ACC112 (cell line): ENCODE measurements at regions not wholly inside any gene's neighbourhood (a gene's known extent, or its start where the extent isn't known, plus 50 kb on each side); places are given as distances from the start of the nearest gene placed in this dataset.

Source experiments
- H2AFZ ChIP-seq: fragments of 200-600 bp; sonication (generic); one replicate; pipeline ENCODE4 v1.6.0; 2017; ENCODE audit warnings: antibody characterized with exemption, low read length; ENCODE audit not compliant: unreplicated experiment
- H3K27ac ChIP-seq: fragments of 200-600 bp; sonication (generic); 2 replicates; pipeline ENCODE4 v1.5.1; 2014; ENCODE audit warnings: low read depth, mild to moderate bottlenecking, antibody characterized with exemption, low read length, moderate library complexity
- H3K27me3 ChIP-seq: fragments of 200-600 bp; sonication (generic); 2 replicates; pipeline ENCODE4 v1.6.1; 2014; ENCODE audit warnings: mild to moderate bottlenecking, antibody characterized with exemption, low read length, moderate library complexity, mixed read lengths; ENCODE audit not compliant: insufficient read depth
- H3K36me3 ChIP-seq: fragments of 200-600 bp; sonication (generic); 2 replicates; pipeline ENCODE4 v1.6.1; 2016; ENCODE audit warnings: mild to moderate bottlenecking, antibody characterized with exemption, low read length, moderate library complexity, mixed read lengths; ENCODE audit not compliant: insufficient read depth
- H3K4me1 ChIP-seq: fragments of 200-600 bp; sonication (generic); one replicate; pipeline ENCODE4 v1.6.1; 2016; ENCODE audit warnings: low read length, mixed read lengths; ENCODE audit not compliant: insufficient read depth, unreplicated experiment, control insufficient read depth
- H3K4me3 ChIP-seq: fragments of 200-600 bp; sonication (generic); 2 replicates; pipeline ENCODE4 v1.5.1; 2014; ENCODE audit warnings: mild to moderate bottlenecking, low read depth, low read length
- H3K79me2 ChIP-seq: fragments of 200-600 bp; sonication (generic); one replicate; pipeline ENCODE4 v1.6.0; 2016; ENCODE audit warnings: low read length; ENCODE audit not compliant: control insufficient read depth, unreplicated experiment, insufficient read depth

GRCh38 chr5:96150007-96150406, 188.4 kb upstream of the ELL2 start:
- no peak overlapping the region for H3K4me3 ChIP-seq
- H3K27ac ChIP-seq, result no peak overlapping the region
- H3K79me2 ChIP-seq, result no peaks in the 10 kb centered on the region
- no peaks in the 10 kb centered on the region for H3K36me3 ChIP-seq
- no peaks in the 10 kb centered on the region for H3K27me3 ChIP-seq
- no peak overlapping the region for H2AFZ ChIP-seq
- peaks cover 8% of the 10 kb centered on the region for H3K4me1 ChIP-seq

DNA sequence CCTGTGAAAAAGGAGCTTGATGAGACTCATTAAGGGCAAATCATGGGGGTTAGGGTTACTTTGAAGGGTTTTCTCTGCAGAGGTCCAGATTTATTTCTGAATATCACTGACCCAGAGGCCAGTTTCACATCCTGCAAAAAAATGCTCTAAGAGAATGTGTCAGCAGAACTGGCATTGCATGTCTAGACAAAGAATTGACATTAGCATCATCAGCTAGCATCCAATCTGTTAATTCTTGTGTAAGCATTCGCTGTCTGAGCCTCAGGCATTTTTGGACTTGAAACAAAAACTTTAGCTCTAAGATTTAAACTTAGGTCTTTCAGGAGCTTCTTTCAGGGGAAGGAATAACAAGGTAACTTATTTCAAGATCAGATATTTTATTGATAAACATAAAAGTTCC, 187.9 kb upstream of the ELL2 start:
- Histone ChIP-seq H3K27ac (no peak overlapping the region), H2AFZ (no peak overlapping the region), H3K36me3 (no peaks in the 10 kb centered on the region)

DNA sequence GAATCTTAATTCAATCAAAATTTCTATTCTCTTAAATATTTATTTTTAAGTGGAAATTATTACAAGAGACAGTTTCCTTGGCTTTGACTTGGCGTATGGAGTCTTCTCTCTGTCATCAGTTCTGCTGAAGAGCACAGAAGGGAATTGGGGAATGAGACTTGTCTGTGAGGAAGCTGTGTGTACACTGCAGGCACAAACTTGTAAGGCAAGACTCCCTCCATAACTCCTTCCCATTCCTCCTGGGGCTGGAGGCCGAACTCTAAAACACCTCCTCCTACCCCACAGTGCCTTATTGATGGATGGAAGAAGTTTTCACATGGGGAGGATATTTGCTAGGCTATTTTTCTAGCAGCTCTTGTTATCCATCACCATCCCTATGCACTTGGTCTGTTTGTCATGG, 187.4 kb upstream of the ELL2 start:
- Histone ChIP-seq H3K36me3 (no peaks in the 10 kb centered on the region), H3K4me3 (no peak overlapping the region), H3K4me1 (peaks cover 8% of the 10 kb centered on the region), H2AFZ (no peak overlapping the region), H3K27me3 (no peaks in the 10 kb centered on the region), H3K27ac (no peak overlapping the region), H3K79me2 (no peaks in the 10 kb centered on the region)

More for the DNA sequence above, 187.9 kb upstream of the ELL2 start:
- Histone ChIP-seq H3K79me2 (no peaks in the 10 kb centered on the region), H3K4me1 (peaks cover 8% of the 10 kb centered on the region), H3K4me3 (no peak overlapping the region), H3K27me3 (no peaks in the 10 kb centered on the region)

DNA sequence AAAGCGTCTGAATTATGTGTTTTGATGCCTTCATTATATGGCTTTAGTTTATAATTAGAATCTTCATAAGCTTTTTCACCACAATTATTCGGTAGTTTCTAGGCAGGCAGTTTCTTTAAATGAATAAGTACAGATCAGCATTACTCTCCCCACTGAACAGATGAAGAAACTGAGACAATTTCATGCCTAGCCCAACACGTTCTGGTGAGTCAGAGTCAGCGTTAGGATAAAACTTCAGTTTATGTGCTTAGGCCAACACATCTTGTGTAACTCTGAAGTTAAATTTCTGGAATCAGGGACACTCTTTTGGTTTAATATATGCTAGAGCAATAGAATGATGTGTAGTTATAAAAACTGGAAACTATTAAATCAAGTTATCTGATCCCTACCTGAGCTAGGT, 186.7 kb upstream of the ELL2 start:
- Histone ChIP-seq H3K4me3 (no peak overlapping the region), H3K27ac (no peak overlapping the region), H3K4me1 (peaks cover 8% of the 10 kb centered on the region), H3K36me3 (no peaks in the 10 kb centered on the region), H3K27me3 (no peaks in the 10 kb centered on the region), H3K79me2 (no peaks in the 10 kb centered on the region), H2AFZ (no peak overlapping the region)

GRCh38 chr5:96147866-96148265, 186.2 kb upstream of the ELL2 start:
- no peaks in the 10 kb centered on the region for H3K27me3 ChIP-seq
- no peak overlapping the region for H3K27ac ChIP-seq
- no peaks in the 10 kb centered on the region for H3K36me3 ChIP-seq
- no peak overlapping the region for H2AFZ ChIP-seq
- H3K4me3 ChIP-seq, result no peak overlapping the region
- H3K79me2 ChIP-seq, result no peaks in the 10 kb centered on the region
- H3K4me1 ChIP-seq, result peaks cover 8% of the 10 kb centered on the region

DNA sequence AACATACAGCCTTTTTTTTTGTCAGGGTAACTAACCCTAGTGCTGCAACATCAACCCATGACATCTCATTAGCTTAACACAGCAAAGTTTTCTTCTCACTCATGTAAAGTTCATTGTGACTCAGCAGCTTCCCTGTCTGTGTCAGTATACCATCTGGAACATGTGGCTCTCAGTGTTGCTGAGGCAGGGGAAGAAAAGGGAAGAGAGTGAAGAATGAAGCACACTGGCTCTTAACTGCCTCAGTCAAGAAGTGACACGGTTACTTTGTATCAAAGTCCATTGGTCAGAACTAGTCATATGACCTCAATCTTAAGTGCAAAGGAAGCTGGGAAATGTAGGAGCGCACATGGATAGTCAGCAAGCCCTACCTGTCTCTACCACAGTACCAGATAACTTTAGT, 185.0 kb upstream of the ELL2 start:
- H3K79me2 ChIP-seq, result no peaks in the 10 kb centered on the region
- peaks cover 8% of the 10 kb centered on the region for H3K4me1 ChIP-seq
- H3K36me3 ChIP-seq, result no peaks in the 10 kb centered on the region
- no peaks in the 10 kb centered on the region for H3K27me3 ChIP-seq
- H3K4me3 ChIP-seq, result no peak overlapping the region
- no peak overlapping the region for H3K27ac ChIP-seq
- no peak overlapping the region for H2AFZ ChIP-seq

DNA sequence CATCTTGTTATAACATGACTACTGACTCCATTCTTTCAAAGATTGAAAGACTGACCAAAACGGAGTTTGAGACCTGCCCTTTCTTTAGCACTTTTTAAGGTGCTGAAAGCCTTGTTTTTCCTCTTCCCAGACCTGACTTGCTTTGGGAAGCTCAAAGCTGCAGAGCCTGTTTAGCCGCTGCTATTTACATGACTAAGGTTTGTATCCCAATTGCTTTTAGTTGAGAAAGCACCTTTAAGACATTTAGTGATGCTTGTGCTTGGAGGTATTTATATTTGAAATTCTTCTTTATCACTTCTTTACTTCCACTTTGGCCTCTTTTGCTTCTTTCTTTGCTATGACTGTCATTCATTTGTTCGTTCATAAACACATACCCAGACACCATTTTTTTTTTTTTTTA, 182.6 kb upstream of the ELL2 start:
- peaks cover 8% of the 10 kb centered on the region for H3K4me1 ChIP-seq
- H3K4me3 ChIP-seq, result no peak overlapping the region
- no peak overlapping the region for H3K27ac ChIP-seq
- no peaks in the 10 kb centered on the region for H3K27me3 ChIP-seq
- H3K79me2 ChIP-seq, result no peaks in the 10 kb centered on the region
- no peak overlapping the region for H2AFZ ChIP-seq
- no peaks in the 10 kb centered on the region for H3K36me3 ChIP-seq

DNA sequence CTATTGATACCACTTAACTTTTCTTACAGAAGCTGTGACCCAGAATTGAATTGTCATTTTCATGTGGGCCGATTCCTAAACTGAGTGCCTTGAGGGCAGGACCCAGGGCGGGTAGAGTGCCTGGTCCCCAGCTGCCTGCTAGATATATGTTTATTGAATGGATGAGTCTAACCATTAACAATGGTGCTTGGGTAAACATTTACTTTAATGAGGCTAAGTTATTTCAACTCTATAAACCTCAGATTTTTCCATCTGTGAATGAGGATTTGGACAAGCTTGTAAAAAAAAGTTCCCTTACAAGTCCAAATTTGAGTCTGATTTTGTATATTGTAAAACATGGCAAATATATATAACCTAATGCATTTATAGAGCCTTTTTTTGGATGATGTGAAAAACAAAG, 181.8 kb upstream of the ELL2 start:
- Histone ChIP-seq H2AFZ (no peak overlapping the region), H3K4me1 (peaks cover 8% of the 10 kb centered on the region), H3K27me3 (no peaks in the 10 kb centered on the region), H3K4me3 (no peak overlapping the region), H3K79me2 (no peaks in the 10 kb centered on the region), H3K36me3 (no peaks in the 10 kb centered on the region), H3K27ac (no peak overlapping the region)

GRCh38 chr5:96142786-96143434, 181.3 kb upstream of the ELL2 start:
- H3K27me3 ChIP-seq, result no peaks in the 10 kb centered on the region
- no peaks in the 10 kb centered on the region for H3K36me3 ChIP-seq
- H3K4me1 ChIP-seq, result peaks cover 8% of the 10 kb centered on the region
- H3K79me2 ChIP-seq, result no peaks in the 10 kb centered on the region
- no peak overlapping the region for H3K27ac ChIP-seq
- H3K4me3 ChIP-seq, result no peak overlapping the region
- H2AFZ ChIP-seq, result no peak overlapping the region

- no peak overlapping the region for H3K4me3 ChIP-seq
- H3K27ac ChIP-seq, result no peak overlapping the region
- peaks cover 8% of the 10 kb centered on the region for H3K4me1 ChIP-seq
- H2AFZ ChIP-seq, result no peak overlapping the region
- H3K36me3 ChIP-seq, result no peaks in the 10 kb centered on the region
- H3K27me3 ChIP-seq, result no peaks in the 10 kb centered on the region
- H3K79me2 ChIP-seq, result no peaks in the 10 kb centered on the region
These were observed 180.6 kb upstream of the ELL2 start for GRCh38 chr5:96142184-96142781.

DNA sequence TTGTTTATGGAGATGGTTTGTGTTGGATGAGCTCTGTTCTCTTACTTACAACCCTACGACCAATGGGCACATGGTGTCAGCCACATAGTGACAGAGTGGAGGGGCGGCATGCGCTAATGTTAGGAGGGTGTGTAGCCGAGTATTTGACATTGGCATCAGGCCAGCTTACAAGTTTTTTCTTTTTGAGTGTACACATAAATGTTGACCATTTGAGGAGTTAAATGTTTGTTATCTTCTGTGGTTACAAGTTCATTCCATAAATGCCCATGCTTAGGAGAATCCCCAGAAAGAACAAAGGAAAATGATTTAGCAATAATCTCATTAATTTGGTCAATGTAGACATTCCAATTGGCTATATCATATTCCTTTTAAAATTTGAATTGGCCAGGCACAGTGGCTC, 180.1 kb upstream of the ELL2 start:
- Histone ChIP-seq H3K4me3 (no peak overlapping the region), H3K79me2 (no peaks in the 10 kb centered on the region), H3K36me3 (no peaks in the 10 kb centered on the region), H3K27me3 (no peaks in the 10 kb centered on the region), H2AFZ (no peak overlapping the region), H3K4me1 (peaks cover 7% of the 10 kb centered on the region), H3K27ac (no peak overlapping the region)
